22Rv1 (cell line): ENCODE measurements at regions not wholly inside any gene's neighbourhood (a gene's known extent, or its start where the extent isn't known, plus 50 kb on each side); places are given as distances from the start of the nearest gene placed in this dataset.
"Not testable (repeated sequence)": the region's sequence is repeated elsewhere in the genome, so short reads cannot be mapped to it uniquely, and the experiment has no call there.

ENCODE experiments used
- H3K27ac ChIP-seq: fragments of 450-650 bp; 2 replicates; pipeline ENCODE4 v1.5.1; 2017
- ZFX ChIP-seq: fragments of 450-650 bp; IDR thresholded peaks from 2 replicates; pipeline ENCODE4 v1.6.1; 2017; ENCODE audit warnings: antibody characterized with exemption, borderline replicate concordance
- TF ChIP-seq, protein P1 (sequence below): fragments of 450-650 bp; IDR thresholded peaks from 2 replicates; pipeline ENCODE4 v1.5.1; 2017; ENCODE audit warnings: mild to moderate bottlenecking

DNA sequence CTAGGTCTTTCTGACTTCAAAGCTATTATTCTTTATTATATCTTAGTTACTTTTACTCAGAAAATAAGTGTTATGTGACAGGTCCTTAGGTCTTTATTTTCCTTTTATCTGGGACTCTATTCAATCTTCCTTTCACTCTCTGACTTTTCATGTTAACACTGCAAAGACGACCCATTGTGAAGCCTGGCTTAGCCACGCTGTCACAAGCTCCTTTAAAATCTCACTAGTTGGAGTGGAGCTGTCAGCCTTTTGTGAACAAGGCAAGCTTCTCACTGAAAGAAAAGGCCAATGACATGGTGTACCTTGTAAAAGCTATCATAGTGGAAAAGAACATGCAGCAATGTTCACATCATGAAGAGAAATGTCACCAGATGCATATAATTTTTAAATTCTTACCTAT lies 1130.7 kb upstream of the FAM98A start:
- TF ChIP-seq, protein P1, sequence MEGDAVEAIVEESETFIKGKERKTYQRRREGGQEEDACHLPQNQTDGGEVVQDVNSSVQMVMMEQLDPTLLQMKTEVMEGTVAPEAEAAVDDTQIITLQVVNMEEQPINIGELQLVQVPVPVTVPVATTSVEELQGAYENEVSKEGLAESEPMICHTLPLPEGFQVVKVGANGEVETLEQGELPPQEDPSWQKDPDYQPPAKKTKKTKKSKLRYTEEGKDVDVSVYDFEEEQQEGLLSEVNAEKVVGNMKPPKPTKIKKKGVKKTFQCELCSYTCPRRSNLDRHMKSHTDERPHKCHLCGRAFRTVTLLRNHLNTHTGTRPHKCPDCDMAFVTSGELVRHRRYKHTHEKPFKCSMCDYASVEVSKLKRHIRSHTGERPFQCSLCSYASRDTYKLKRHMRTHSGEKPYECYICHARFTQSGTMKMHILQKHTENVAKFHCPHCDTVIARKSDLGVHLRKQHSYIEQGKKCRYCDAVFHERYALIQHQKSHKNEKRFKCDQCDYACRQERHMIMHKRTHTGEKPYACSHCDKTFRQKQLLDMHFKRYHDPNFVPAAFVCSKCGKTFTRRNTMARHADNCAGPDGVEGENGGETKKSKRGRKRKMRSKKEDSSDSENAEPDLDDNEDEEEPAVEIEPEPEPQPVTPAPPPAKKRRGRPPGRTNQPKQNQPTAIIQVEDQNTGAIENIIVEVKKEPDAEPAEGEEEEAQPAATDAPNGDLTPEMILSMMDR: no peak
- no peak for TF ChIP-seq ZFX
- no peak overlapping the region for H3K27ac ChIP-seq

DNA sequence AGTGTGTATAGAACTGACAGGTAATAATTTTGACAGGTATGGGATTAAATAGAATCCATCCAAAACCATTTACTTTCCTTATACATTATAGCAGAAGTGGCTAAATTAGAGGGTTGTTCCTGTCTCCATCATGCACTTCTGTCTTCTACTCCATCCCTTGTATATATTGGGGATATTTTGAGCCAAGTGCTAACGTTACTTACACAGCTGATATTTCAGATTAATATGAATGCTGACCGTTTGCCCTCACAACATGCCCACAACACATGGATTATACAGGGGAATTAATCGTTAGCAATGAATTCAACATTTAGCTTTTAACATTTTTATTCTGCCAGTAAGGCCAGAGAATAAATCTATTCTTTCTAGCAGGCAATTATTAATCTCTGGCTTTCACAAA lies 1125.0 kb upstream of the FAM98A start:
- TF ChIP-seq ZFX: no peak
- TF ChIP-seq, protein P1: no peak
- no peak overlapping the region for H3K27ac ChIP-seq

DNA sequence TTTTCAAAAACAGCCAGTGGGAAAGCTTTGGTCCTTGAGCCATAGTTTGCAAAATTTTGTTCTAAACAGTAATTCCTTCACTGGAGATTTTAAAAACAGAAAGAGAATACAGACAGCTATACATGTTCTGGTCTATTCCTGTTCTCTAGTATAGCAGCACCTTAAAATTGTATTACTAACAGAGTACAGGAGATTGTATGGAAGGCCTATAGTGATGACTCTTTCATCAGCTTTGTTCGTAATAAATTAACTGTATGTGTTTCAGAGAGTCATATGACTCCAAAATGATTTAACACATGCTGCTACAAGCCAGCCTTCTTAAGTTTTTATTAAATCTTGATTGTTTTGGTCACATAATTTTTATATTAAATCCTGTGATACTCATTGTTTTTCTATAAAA lies 1124.6 kb upstream of the FAM98A start:
- TF ChIP-seq ZFX: no peak
- TF ChIP-seq, protein P1: no peak

DNA sequence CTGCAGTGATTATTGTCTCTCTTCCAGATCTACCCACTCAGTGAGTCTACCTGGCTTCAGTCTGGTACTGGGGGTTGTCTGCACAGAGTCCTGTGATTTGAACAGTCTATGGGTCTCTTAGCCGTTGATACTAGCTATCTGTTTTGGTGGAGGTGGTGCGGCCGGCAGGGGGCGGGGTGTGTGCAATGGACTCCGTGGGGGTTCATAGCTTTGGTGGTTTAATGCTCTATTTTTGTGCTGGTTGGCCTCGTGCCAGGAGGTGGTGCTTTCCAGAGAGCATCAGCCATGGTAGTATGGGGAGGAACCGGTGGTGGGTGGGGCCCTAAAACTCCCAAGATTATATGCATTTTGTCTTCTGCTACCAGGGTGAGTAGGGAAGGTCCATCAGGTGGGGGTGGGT lies 1120.1 kb upstream of the FAM98A start:
- no peak overlapping the region for H3K27ac ChIP-seq
- no peak for TF ChIP-seq ZFX
- TF ChIP-seq, protein P1: no peak

More for the DNA sequence above, 1124.6 kb upstream of the FAM98A start:
- no peak overlapping the region for H3K27ac ChIP-seq

DNA sequence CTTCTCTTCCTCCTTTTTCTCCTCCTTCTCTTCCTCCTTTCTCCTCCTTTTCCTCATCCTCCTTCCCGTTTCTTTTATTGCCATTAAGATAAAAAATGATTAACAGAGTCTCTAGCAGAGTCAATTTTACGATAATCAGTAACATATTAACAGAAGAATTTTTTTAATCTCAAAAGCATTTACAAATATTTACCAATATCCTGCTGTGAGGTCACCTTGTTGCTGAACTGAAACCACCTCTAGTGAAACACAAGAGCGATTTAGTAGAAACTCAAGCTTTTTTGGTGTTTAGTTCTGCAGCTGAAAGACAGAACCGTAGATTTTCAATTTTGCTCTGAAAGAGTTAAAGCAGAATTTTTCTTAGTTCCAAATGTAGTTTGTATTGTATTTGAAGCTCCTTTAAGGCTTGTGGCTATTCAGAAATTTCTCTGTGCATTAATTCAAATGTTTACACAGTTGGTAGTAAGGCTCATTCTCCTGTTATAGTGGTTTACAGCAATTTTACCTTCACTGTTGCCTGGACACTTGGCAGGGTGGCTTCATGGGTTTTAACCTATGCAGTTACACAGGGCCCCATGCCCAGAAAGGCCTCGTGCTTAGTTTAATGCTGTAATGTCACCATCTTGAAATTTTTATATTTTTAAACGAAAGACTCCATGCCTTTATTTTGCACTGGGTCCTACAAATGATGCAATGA lies 1106.6 kb upstream of the FAM98A start:
- H3K27ac ChIP-seq: peak overlapping the region; percentile 60

DNA sequence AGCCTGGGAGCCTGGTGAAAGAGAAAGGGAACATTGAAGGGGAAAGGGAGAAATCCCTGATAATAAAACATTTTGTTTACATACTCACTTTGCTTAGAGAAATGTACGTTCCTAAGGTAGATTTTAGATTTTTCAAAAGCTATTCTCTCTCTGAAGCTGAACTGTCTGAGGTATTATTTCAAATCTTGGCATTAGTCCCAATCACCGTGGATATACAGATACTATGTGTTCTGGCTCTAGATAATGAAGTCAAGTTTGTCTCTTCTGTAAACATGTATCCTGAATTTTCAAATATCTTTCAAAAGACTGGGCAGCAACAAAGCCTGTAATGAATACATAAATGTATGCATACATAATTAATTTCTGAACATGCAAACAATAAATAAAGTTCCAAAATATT lies 1104.2 kb upstream of the FAM98A start:
- H3K27ac ChIP-seq: no peak overlapping the region
- TF ChIP-seq ZFX: no peak
- TF ChIP-seq, protein P1: no peak

More for the DNA sequence above, 1106.6 kb upstream of the FAM98A start:
- no peak for TF ChIP-seq ZFX
- TF ChIP-seq, protein P1: no peak

DNA sequence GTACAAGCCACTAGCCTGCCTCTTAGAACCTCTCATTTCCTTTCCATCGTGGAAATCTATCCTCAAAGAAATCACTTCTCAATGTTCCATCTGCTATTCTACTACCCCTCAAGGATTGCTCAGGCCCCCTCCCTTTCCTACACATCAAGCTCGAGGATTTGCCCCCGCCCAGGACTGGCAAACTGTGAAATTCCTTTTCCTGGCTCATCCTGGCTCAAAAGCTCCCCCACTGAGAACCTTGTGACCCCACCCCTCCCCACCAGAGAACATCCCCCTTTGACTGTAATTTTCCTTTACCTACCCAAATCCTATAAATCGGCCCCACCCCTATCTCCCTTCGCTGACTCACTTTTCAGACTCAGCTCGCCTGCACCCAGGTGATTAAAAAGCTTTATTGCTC lies 1103.3 kb upstream of the FAM98A start:
- not testable (repeated sequence) for H3K27ac ChIP-seq

DNA sequence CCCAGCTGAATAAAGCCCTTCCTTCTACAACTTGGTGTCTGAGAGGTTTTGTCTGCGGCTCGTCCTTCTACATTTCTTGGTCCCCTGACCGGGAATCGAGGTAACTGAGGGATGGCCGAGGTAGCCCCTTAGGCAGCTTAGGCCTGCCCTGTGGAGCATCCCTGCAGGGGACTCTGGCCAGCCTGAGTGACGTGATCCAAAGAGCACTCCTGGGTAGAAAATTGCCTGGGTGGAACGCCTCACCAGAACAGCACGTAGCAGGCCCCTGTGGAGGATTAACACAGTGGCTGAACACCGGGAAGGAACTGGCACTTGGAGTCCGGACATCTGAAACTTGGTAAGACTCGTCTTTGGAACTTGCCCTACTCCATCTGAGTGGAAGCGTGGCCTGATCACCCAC lies 1078.5 kb upstream of the FAM98A start:
- H3K27ac ChIP-seq: not testable (repeated sequence)

DNA sequence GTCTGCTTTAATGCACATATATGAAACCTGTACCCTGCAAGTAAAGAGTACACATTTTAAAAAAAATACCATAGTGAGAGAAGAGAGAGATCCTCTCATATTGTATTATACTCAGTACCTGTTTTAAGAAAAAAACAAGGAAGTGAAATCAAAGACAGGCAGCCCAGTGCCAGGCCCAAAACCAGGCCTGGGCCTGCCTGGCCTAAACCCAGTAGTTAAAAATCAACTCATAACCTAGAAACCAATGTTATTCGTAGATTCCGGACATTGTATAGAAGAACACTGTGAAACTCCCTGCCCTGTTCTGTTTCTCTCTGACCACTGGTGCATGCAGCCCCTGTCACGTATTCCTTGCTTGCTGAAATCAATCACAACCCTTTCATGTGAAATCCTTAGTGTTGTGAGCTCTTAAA lies 1078.0 kb upstream of the FAM98A start:
- not testable (repeated sequence) for H3K27ac ChIP-seq
